DND-41 (cell line): ENCODE measurements at regions not wholly inside any gene's neighbourhood (a gene's known extent, or its start where the extent isn't known, plus 50 kb on each side); places are given as distances from the start of the nearest gene placed in this dataset.

Experiments used
- CTCF ChIP-seq: IDR thresholded peaks from 2 replicates; pipeline ENCODE4 v1.5.1; 2012; ENCODE audit warnings: borderline replicate concordance, low read length, moderate library complexity, mild to moderate bottlenecking; ENCODE audit not compliant: poor library complexity, severe bottlenecking; ENCODE audit errors: extremely low read depth
- EZH2 ChIP-seq: IDR thresholded peaks from 3 replicates; pipeline ENCODE4 v1.6.1; 2012; ENCODE audit warnings: borderline replicate concordance, low read depth, mild to moderate bottlenecking, moderate library complexity, low read length, inconsistent platforms; ENCODE audit not compliant: severe bottlenecking

- no peak for TF ChIP-seq CTCF
- no peak for TF ChIP-seq EZH2
Observed at GRCh38 chr4:35229021-35229420, 1015.3 kb downstream of the ARAP2 start.
